ENCODE measurements at regions not wholly inside any gene's neighbourhood (a gene's known extent, or its start where the extent isn't known, plus 50 kb on each side); places are given as distances from the start of the nearest gene placed in this dataset.

DNA sequence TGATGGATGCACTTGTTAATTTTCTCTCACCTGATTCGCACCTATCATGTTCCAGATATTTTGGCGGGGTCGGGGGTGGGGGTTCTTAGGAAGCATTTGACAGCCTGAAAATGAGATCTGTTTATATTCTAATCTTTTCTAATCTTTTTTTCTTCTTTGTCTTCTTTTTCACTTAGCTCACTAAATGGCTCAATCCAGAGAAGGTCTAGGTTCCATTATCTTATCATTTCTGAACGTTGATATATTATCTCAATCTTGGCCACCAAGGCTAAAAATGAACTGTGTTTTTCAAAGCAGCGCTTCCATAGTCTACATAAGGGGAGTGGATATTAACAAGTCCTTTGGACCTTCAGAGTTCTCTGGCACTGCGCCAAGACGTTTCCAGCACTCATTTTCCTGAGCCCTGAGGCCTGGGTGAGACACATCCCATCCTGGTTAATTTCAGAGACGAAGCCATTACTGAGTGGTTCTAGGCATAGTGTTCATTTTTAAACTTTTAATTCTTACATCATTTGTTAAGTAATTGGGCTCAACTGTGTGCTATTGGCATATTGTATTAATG lies 229.0 kb downstream of the SOX11 start:
- DNase-seq = no peak

DNA sequence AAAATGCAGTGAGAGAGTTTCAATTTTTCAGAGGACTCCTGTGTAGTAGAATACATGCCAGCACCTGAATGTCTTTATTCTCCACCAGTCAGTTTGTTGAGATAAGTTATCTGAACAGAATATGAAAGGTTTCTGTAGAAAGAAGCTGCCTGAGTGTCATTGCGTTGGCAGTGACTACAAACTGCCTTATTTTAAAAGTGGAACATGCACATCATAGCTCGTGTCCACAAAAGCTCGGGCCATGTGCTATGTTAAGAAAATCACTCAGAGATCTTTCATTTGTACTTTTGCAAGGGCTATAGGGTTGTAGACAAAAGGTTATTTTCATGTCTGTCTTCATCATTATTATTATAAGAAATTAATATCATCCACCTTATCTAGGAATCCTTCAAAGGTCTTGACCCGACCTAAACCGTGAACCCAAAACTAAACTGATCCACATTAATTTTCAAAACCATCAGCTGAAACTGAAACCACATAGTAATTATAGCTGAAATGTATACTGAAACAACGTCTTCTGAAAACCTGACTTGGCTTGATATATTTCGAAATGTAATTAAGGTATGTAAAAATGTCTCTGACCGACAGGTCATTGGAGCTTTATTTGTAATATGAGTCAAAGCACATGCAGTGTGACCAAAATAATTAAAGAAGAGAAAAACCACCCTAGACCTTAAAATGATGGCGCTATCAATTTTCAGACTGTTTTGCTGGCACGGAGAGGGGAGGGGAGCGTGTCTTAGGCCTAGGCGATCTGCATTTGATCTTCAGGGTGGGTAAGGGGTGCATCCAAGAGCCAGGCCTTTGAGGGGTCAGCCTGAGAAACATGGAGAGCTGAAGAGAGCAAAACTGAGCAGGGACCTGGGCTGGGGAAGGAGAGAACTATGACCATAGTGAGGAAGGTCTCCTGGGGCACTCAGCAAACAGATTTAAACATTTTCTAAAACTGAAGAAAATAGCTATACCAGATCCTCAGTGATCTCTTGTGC lies 232.1 kb downstream of the SOX11 start:
- DNase-seq = no peak

GRCh38 chr2:5925604-5926003 lies 233.4 kb downstream of the SOX11 start:
- DNase-seq = no peak

GRCh38 chr2:5926871-5927512 lies 234.8 kb downstream of the SOX11 start:
- DNase-seq = no peak

- DNase-seq = no peak
Measured at GRCh38 chr2:5932556-5933469, 240.6 kb downstream of the SOX11 start.

DNA sequence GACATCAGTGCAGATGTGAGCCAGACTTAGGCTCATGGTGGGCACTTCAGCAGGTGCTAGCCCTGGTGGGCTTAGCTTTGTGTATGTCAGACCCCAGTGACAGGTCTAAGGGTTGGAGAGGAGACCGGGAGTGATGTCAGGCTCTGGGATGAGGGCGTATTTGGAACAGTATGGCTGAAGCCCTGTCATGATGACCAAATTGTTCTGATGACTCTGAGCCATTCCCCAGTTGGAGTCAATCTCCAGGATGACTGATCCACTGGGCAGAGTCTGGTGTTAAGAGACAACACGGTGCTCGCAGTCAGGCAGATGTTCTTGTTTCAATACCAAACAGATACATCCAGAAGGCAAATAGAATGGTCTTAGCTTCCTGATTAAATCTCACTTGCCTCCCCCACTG lies 241.5 kb downstream of the SOX11 start:
- no peak for DNase-seq

DNA sequence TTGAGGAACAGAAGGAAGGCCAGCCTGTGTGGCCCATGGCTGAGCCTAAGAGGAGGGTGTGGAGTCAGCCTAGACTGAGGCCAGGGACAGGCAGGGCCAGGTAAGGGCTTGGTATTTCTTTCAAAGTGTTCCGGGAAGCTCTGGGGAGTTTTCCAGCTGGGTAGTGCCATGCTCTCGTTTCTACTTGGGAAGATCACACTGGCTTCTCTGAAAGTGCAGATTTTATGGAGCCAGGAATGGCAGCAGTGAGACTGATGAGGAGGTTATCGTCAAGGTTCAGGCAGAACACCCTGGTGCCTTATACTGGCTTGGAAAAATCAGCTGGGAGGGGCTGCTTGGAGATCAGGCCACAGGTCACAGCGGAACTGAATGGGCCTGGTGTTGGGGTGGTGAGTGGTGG lies 245.1 kb downstream of the SOX11 start:
- DNase-seq = no peak

DNA sequence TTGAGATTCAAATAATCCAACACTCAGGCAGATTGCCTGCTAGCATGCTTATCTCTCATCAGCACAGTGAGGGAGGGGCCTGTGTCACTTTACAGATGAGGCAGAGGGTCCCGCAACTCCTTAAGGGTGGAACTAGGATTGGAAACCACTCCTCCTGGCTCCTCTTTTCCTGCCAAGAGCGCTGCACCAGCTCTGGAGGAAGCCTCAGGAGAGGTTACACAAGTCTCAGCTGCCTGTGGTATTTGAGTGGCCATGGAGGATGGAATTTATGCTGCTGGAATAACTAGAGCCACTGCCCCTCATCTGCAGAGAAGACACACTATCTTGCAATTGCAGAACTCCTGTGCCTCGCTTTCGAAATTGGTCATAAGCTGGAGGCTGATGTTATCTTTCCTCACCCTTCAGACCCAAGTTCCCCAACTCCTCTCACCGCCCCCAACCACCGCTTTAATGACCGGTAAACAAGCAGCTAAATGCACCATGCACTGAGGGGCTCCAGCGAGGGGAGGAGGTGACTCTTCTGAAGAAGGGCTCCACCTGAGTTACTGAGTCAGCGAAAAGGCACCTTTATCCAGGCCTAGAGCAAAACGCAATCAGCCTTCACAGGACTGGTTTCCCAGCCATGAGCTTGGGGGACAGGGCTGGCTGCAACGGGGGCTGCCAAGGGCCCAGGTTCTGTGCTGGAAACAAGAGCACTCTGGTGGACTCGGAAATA lies 245.8 kb downstream of the SOX11 start:
- no peak for DNase-seq

DNA sequence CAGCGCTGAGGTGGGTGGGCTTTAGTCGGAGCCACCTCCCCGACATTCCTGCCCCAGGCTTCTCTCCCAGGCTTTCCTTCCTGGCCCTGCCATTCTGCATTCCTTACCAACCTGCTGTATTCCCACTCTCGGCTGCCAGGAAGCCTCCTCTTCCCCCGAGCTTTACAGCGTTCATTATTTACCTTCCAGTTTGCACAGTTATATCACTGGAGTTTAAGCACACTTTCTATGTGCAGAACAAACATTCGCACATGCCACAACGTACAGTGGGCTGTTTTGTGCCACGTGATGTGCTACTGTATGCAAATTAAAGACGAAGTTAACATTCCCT lies 246.3 kb downstream of the SOX11 start:
- DNase-seq = no peak

DNA sequence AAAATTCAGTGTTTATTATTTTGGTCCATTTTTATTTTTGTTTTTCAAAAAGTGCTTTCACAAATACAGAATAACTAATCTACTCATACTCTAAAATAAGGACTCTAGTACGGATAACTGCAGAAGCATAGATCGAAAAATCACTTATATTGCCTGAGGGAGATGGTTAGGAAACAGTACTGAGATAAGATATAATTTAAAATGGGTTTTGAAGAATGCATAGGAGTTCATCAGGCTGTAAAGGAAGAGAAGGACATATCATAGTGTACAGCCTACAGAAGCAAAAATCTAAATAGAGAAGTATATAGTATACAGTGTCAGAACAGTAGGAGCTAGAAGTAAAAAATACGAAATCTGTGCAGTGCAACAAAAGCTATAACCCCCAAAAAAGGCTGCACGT lies 247.4 kb downstream of the SOX11 start:
- no peak for DNase-seq

GRCh38 chr2:5940596-5941535 lies 248.7 kb downstream of the SOX11 start:
- DNase-seq = no peak

GRCh38 chr2:5942204-5942603 lies 250.0 kb downstream of the SOX11 start:
- DNase-seq = no peak

- DNase-seq = no peak
Measured at GRCh38 chr2:5945742-5946141, 253.6 kb downstream of the SOX11 start.

DNA sequence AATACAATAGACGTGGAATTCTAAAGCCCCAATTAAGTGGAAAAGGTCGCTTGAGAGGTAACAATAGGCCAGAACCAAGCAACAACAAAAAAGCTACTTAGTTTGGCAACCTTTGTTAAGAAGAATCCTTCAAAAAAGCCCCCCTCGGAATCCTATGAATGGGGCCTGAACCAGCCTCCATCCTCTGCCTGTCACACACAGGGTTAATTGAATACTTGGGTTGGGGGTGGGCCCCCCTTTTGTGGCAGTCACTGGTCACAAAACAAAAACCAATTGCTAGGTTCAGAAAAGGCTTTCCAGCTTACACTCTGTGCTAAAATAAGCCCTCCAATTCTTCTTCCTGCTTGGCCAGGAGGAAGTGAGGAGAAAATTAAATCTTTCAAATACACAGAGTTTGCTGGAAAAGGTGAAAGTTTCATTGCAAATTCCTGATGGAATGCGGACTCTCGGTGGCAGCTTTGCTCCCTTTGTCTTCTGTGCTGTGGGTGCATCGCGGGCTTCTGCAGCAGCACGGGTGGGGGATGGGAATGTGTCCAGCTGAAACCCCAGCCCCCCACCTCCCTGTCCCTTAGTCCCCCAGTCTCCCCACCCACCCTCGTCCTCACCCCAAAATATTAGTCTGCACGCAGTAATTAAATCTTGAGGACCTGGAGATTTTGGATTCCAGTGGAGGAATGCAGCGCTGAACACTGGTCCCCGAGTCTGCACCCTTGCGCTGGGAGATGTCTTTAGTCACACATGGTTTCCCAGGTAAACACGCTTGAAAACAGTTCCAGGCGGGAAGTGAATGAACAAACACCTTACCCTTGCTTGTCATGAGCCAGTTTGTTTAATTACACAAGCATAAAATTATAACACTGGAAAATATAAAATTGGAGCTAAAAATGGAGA lies 254.3 kb downstream of the SOX11 start:
- no peak for DNase-seq

DNA sequence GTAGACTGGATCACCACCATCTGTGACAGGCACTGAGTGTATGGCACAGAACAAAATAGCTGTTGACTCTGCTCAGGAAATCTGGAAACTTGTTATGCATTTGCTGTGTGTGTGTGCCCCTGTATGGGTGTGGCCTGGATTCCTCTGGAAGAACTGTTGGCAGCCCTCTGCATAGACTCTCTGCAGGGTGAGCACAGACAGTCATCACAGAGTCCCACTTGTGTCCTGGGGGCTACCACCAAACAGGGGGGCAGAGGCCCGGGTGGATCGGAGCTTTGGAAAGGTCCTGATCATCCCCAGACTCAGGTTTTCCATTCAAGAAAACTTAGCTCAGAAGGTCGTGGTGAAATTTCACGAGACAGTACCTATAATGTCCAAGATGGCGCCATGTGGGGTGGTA lies 258.6 kb downstream of the SOX11 start:
- DNase-seq = no peak

DNA sequence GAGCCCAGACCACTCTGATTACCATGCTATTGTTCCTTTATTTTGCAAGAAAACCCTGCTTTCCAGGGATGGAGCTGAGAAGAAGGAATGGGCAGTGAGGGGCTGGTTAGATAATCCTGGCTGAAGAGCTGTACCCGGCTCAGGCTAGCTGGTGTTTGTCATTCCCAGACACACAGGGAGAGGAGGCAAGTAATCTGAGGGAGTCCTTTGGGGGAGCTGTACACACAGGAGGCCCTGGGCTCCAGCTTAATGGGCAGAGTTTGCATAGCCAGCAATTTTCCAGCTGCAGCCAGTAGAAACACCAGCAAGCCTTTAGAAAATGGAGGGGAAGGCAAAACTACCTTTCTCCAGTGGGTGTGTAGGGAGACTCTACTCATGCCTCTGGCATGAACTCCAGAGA lies 259.3 kb downstream of the SOX11 start:
- DNase-seq = no peak

DNA sequence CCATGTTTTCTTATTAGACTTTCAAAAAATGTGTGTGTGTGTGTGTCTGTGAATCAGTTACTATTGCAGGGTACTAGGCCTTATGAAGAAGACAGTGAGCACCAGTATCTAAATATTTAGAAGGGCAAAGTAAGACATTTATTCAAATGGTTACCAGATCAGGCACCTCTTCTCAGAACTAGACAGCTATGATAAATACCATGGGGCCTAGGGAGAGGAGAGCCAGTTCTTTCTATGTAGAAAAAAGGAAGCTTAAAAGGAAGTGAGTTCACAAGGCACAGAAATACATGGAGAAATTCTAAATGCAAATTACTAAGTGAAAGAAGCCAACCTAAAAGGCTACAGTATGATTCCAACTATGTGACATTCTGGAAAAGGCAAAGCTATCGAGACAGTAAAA lies 261.3 kb downstream of the SOX11 start:
- no peak for DNase-seq

DNA sequence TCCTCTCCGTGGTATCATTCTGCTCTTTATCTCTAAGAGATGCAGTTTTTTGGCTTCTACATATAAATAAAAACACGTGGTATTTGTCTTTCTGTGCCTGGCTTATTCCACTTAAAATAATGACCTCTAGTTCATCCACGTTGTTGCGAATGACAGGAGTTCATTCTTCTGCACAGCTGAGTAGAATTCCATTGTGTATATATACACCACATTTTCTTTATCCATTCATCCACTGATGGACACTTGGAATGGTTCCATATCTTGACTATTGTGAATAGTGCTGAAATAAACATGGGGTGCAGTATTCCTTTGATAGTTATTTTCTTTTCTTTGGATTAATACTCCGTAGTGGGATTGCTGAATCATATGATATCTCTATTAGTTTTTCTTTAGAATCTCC lies 262.3 kb downstream of the SOX11 start:
- DNase-seq = no peak

DNA sequence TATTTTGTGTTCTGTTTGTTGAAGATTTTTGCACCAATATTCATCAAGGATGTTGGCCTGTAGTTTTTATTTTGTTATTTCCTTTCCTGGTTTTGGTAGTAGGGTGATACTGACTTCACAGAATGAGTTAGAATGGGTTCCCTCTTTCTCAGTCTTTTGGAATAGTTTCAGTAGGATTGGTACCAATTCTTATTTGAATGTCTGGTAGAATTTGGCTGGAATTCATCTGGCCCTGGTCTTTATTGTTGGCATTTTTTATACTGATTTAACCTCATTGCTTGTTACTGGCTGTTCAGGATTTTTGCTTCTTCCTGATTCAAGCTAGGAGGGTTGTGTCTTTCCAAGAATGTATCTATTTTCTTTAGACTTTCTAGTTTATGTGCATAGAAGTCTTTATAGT lies 263.7 kb downstream of the SOX11 start:
- DNase-seq = no peak

Measured in NCI-H1436 treated with DMSO at 0.1 percent for 48 hours (cell line).